Keratinocyte (primary cell): ENCODE measurements at regions not wholly inside any gene's neighbourhood (a gene's known extent, or its start where the extent isn't known, plus 50 kb on each side); places are given as distances from the start of the nearest gene placed in this dataset.

ENCODE experiments used
- DNase-seq: peaks from one replicate; pipeline ENCODE4 v3.0.0-alpha.2; 2011; ENCODE audit warnings: low read depth, missing footprints, low spot score
- FAIRE-seq: peaks from 2 replicates; lab custom pipeline; 2011; peaks lifted over from hg19 to GRCh38; lab: Jason Lieb, UNC
- H2AFZ ChIP-seq: 2 replicates; pipeline ENCODE4 v1.6.0; 2012; ENCODE audit warnings: low read length, control low read depth, inconsistent platforms; ENCODE audit not compliant: control insufficient read depth
- H3K27ac ChIP-seq: 2 replicates; pipeline ENCODE4 v1.5.1; 2011; ENCODE audit warnings: low read length; ENCODE audit not compliant: control insufficient read depth, insufficient read depth
- H3K27me3 ChIP-seq: 3 replicates; pipeline ENCODE4 v1.6.0; 2011; ENCODE audit warnings: low read length; ENCODE audit not compliant: control insufficient read depth, insufficient read depth; ENCODE audit errors: extremely low read depth
- H3K36me3 ChIP-seq, 2 experiments: 2 replicates in 1 of 2; 3 replicates in 1 of 2; pipeline ENCODE4 v1.5.1; 2011; ENCODE audit warnings: low read length in 2 of 2, mild to moderate bottlenecking in 1 of 2; ENCODE audit not compliant: control insufficient read depth in 2 of 2, insufficient read depth in 2 of 2; ENCODE audit errors: extremely low read depth in 1 of 2
- H3K4me1 ChIP-seq: 3 replicates; pipeline ENCODE4 v1.5.1; 2011; ENCODE audit warnings: low read length; ENCODE audit not compliant: control insufficient read depth, insufficient read depth; ENCODE audit errors: extremely low read depth
- H3K4me2 ChIP-seq: 3 replicates; pipeline ENCODE4 v1.6.0; 2011; ENCODE audit warnings: low read depth, low read length; ENCODE audit not compliant: control insufficient read depth, insufficient read depth; ENCODE audit errors: extremely low read depth
- H3K4me3 ChIP-seq, 3 experiments: fragments of 200-600 bp in 1 of 3; sonication (generic) in 1 of 3; 2 replicates in 2 of 3; 3 replicates in 1 of 3; pipeline ENCODE4 v1.5.1; 2011 to 2016; ENCODE audit warnings: low read length in 3 of 3, mild to moderate bottlenecking in 3 of 3, control low read depth in 2 of 3, inconsistent platforms in 1 of 3, low read depth in 1 of 3, mixed read lengths in 1 of 3, mixed run types in 1 of 3, moderate library complexity in 1 of 3; ENCODE audit not compliant: control insufficient read depth in 2 of 3, insufficient read depth in 2 of 3; ENCODE audit errors: extremely low read depth in 1 of 3
- H3K79me2 ChIP-seq: 2 replicates; pipeline ENCODE4 v1.6.0; 2012; ENCODE audit warnings: low read length; ENCODE audit not compliant: control insufficient read depth, insufficient read depth
- H3K9ac ChIP-seq: 3 replicates; pipeline ENCODE4 v1.6.0; 2011; ENCODE audit warnings: low read length; ENCODE audit not compliant: control insufficient read depth, insufficient read depth; ENCODE audit errors: extremely low read depth
- H3K9me1 ChIP-seq: 3 replicates; pipeline ENCODE4 v1.6.0; 2011; ENCODE audit warnings: low read length; ENCODE audit not compliant: control insufficient read depth, insufficient read depth; ENCODE audit errors: extremely low read depth
- H3K9me3 ChIP-seq: 2 replicates; pipeline ENCODE4 v1.5.1; 2012; ENCODE audit warnings: low read depth, low read length; ENCODE audit not compliant: control insufficient read depth
- H4K20me1 ChIP-seq: 3 replicates; pipeline ENCODE4 v1.6.0; 2011; ENCODE audit warnings: low read length; ENCODE audit not compliant: control insufficient read depth, insufficient read depth; ENCODE audit errors: extremely low read depth
- CTCF ChIP-seq, 3 experiments: IDR thresholded peaks in 1 of 3; conservative IDR thresholded peaks in 1 of 3; optimal IDR thresholded peaks in 1 of 3; 2 replicates in 2 of 3; 3 replicates in 1 of 3; pipeline versions ENCODE3 to v1.5.1; 2011; ENCODE audit warnings: low read length in 3 of 3, mild to moderate bottlenecking in 3 of 3, moderate library complexity in 2 of 3, control low read depth in 1 of 3, inconsistent platforms in 1 of 3; ENCODE audit not compliant: insufficient read depth in 2 of 3; ENCODE audit errors: extremely low read depth in 1 of 3
- EZH2 ChIP-seq: IDR thresholded peaks from one replicate; pipeline ENCODE4 v1.6.1; 2012; ENCODE audit warnings: inconsistent platforms, mild to moderate bottlenecking, low read length, moderate library complexity
- dilution Hi-C: fragments of 300-500 bp; cut with MboI; formaldehyde crosslinking; loops from one replicate; pipeline ENCODE4 v1.7.0; 2020; ENCODE audit warnings: low sequenced_read_pairs; ENCODE audit not compliant: extremely low pct_ligation_motif_present

GRCh38 chr12:19749906-19750574, 310.7 kb downstream of the AEBP2 start:
- Histone ChIP-seq H3K9me1 (no peaks in the 10 kb centered on the region), H4K20me1 (no peaks in the 10 kb centered on the region), H3K27ac (no peak overlapping the region), H3K79me2 (no peaks in the 10 kb centered on the region), H3K4me3 (no peak overlapping the region), H3K9ac (no peak overlapping the region), H3K4me2 (no peak overlapping the region), H2AFZ (no peak overlapping the region), H3K27me3 (no peaks in the 10 kb centered on the region), H3K9me3 (no peaks in the 10 kb centered on the region), H3K36me3 (no peaks in the 10 kb centered on the region), H3K4me1 (no peaks in the 10 kb centered on the region)
- FAIRE-seq (no peak), DNase-seq (no peak)
- dilution Hi-C loops = loop anchor here (25.0 kb wide), 1 partner anchor 162 kb away; no protein-coding TSS in a partner anchor
- TF ChIP-seq CTCF (optimal IDR thresholded peaks at IDR 0.05 in 1 of 3, IDR thresholded peaks at IDR 0.05 in 1 of 3, conservative IDR thresholded peaks at IDR 0.05 in 1 of 3; ENCODE audit: extremely low read depth in 1 of 3, insufficient read depth in 2 of 3, low read length in 3 of 3) = no peak
- TF ChIP-seq EZH2 = no peak

- H3K4me1 ChIP-seq = no peaks in the 10 kb centered on the region
- no peak overlapping the region for H2AFZ ChIP-seq
- FAIRE-seq (no peak), DNase-seq (no peak)
- H3K4me2 ChIP-seq = no peak overlapping the region
- H3K4me3 ChIP-seq = no peak overlapping the region
- no peaks in the 10 kb centered on the region for H4K20me1 ChIP-seq
- dilution Hi-C loops = no loop called here
- no peak overlapping the region for H3K27ac ChIP-seq
- TF ChIP-seq CTCF (optimal IDR thresholded peaks at IDR 0.05 in 1 of 3, IDR thresholded peaks at IDR 0.05 in 1 of 3, conservative IDR thresholded peaks at IDR 0.05 in 1 of 3; ENCODE audit: extremely low read depth in 1 of 3, insufficient read depth in 2 of 3, low read length in 3 of 3) = no peak
- no peak for TF ChIP-seq EZH2
- no peaks in the 10 kb centered on the region for H3K36me3 ChIP-seq
- no peaks in the 10 kb centered on the region for H3K9me3 ChIP-seq
- no peaks in the 10 kb centered on the region for H3K79me2 ChIP-seq
- H3K9ac ChIP-seq = no peak overlapping the region
- no peaks in the 10 kb centered on the region for H3K9me1 ChIP-seq
- H3K27me3 ChIP-seq = no peaks in the 10 kb centered on the region
Observed at GRCh38 chr12:19751078-19751477, 311.8 kb downstream of the AEBP2 start.
